ENCODE measurements at regions not wholly inside any gene's neighbourhood (a gene's known extent, or its start where the extent isn't known, plus 50 kb on each side); places are given as distances from the start of the nearest gene placed in this dataset.

- intact Hi-C loops (cut with micrococcal nuclease): no loop called here
- Histone ChIP-seq H3K4me1 (ENCODE audit: control insufficient read depth, insufficient read depth, low read length) (no peaks in the 10 kb centered on the region), H3K36me3 (ENCODE audit: control insufficient read depth, insufficient read depth, low read length) (no peaks in the 10 kb centered on the region), H3K9me3 (ENCODE audit: control insufficient read depth, insufficient read depth, low read length) (no peaks in the 10 kb centered on the region), H3K27me3 (ENCODE audit: control insufficient read depth, insufficient read depth, low read length) (no peaks in the 10 kb centered on the region), H3K4me3 (ENCODE audit: low read length) (no peak overlapping the region), H3K27ac (ENCODE audit: low read length) (no peak overlapping the region)
- Mint-ChIP-seq H3K36me3 (no peaks in the 10 kb centered on the region), H3K27me3 (ENCODE audit: low read depth in 2 of 2) (peaks cover 14 to 24% of the 10 kb centered on the region in 2 donors), H3K4me1 (no peaks in the 10 kb centered on the region), H3K27ac (no peak overlapping the region), H3K9me3 (no peaks in the 10 kb centered on the region), H3K4me3 (no peak overlapping the region)
- no peak for TF ChIP-seq CTCF (IDR thresholded peaks at IDR 0.05)
- ATAC-seq (no peak), DNase-seq (no peak)
- 95% methylated on average over 7 of the region's 8 CpGs for WGBS (ENCODE audit: insufficient coverage)
Observed at GRCh38 chr18:24561369-24561965, 101.0 kb downstream of the HRH4 start.

- Histone ChIP-seq H3K27ac (ENCODE audit: low read length) (no peak overlapping the region), H3K36me3 (ENCODE audit: control insufficient read depth, insufficient read depth, low read length) (no peaks in the 10 kb centered on the region), H3K4me3 (ENCODE audit: low read length) (no peak overlapping the region), H3K27me3 (ENCODE audit: control insufficient read depth, insufficient read depth, low read length) (no peaks in the 10 kb centered on the region), H3K9me3 (ENCODE audit: control insufficient read depth, insufficient read depth, low read length) (no peaks in the 10 kb centered on the region), H3K4me1 (ENCODE audit: control insufficient read depth, insufficient read depth, low read length) (no peaks in the 10 kb centered on the region)
- no peak for TF ChIP-seq CTCF (IDR thresholded peaks at IDR 0.05)
- H3K9me3 Mint-ChIP-seq: no peaks in the 10 kb centered on the region
- intact Hi-C loops (cut with micrococcal nuclease): no loop called here
- ATAC-seq (no peak), DNase-seq (no peak)
- H3K4me1 Mint-ChIP-seq: no peaks in the 10 kb centered on the region
- WGBS (ENCODE audit: insufficient coverage): 88% methylated on average over 4 of the region's 4 CpGs
- no peaks in the 10 kb centered on the region for H3K36me3 Mint-ChIP-seq
- H3K27ac Mint-ChIP-seq: no peak overlapping the region
- H3K4me3 Mint-ChIP-seq: no peak overlapping the region
- H3K27me3 Mint-ChIP-seq (ENCODE audit: low read depth in 2 of 2): peaks cover under 1 to 3% of the 10 kb centered on the region in 2 donors
Observed at GRCh38 chr18:24567199-24567598, 106.8 kb downstream of the HRH4 start.

DNA sequence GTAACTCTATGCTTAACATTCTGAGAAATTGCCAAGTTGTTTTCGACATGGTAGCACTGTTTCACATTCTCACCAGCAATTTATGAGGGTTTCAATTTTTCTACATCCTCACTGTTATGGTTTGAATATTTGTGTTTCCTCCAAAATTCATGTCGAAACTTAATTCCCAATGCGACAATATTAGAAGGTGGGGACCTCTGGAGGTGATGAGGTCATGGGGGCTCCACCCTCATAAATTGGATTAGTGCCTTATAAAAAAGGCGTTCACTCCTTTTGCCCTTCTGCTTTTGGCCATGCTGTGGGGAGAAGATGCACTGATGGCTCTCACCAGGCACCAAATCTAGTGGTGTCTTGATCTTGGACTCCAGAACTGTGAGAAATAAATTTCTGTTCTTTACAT lies 110.3 kb downstream of the HRH4 start:
- H3K27ac ChIP-seq (ENCODE audit: low read length): no peak overlapping the region
- intact Hi-C loops (cut with micrococcal nuclease): no loop called here
- Mint-ChIP-seq H3K4me1 (no peaks in the 10 kb centered on the region), H3K36me3 (no peaks in the 10 kb centered on the region), H3K27me3 (ENCODE audit: low read depth in 2 of 2) (no peaks in the 10 kb centered on the region), H3K9me3 (peaks cover 0 to 4% of the 10 kb centered on the region in 2 donors), H3K27ac (no peak overlapping the region), H3K4me3 (no peak overlapping the region)
- H3K4me1 ChIP-seq (ENCODE audit: control insufficient read depth, insufficient read depth, low read length): no peaks in the 10 kb centered on the region
- H3K36me3 ChIP-seq (ENCODE audit: control insufficient read depth, insufficient read depth, low read length): no peaks in the 10 kb centered on the region
- TF ChIP-seq CTCF (IDR thresholded peaks at IDR 0.05): no peak
- WGBS (ENCODE audit: insufficient coverage): 81% methylated on average over 3 of the region's 4 CpGs
- no peaks in the 10 kb centered on the region for H3K27me3 ChIP-seq (ENCODE audit: control insufficient read depth, insufficient read depth, low read length)
- no peak for ATAC-seq
- no peak overlapping the region for H3K4me3 ChIP-seq (ENCODE audit: low read length)
- DNase-seq: no peak
- peaks cover 6% of the 10 kb centered on the region for H3K9me3 ChIP-seq (ENCODE audit: control insufficient read depth, insufficient read depth, low read length)

DNA sequence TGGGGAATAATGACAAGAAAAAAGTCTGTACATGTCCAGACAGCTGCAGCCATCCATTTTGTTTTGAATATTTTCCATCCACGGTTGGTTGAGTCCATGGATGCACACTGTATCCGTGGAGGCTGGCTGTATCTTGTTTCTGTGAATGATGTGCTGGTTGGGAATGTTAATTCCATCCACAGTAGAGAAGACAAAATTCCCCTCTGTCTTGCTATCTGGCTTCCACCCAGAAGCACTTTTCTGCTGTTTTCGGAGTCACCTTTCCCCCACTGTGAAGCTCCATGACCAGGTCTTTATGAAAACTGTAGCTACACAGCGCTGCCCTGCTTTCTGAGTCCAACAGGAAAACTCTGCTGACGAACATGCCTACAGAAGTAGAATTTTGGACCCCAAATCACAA lies 122.3 kb downstream of the HRH4 start:
- Mint-ChIP-seq H3K4me1 (no peaks in the 10 kb centered on the region), H3K27ac (no peak overlapping the region), H3K27me3 (ENCODE audit: low read depth in 2 of 2) (peaks cover 23 to 24% of the 10 kb centered on the region in 2 donors), H3K4me3 (no peak overlapping the region), H3K9me3 (peaks cover 0 to 2% of the 10 kb centered on the region in 2 donors), H3K36me3 (no peaks in the 10 kb centered on the region)
- H3K9me3 ChIP-seq (ENCODE audit: control insufficient read depth, insufficient read depth, low read length): no peaks in the 10 kb centered on the region
- no peak for TF ChIP-seq CTCF (IDR thresholded peaks at IDR 0.05)
- no peak for DNase-seq
- intact Hi-C loops (cut with micrococcal nuclease): no loop called here
- no peaks in the 10 kb centered on the region for H3K4me1 ChIP-seq (ENCODE audit: control insufficient read depth, insufficient read depth, low read length)
- ATAC-seq: no peak
- 85% methylated on average over 4 of the region's 5 CpGs for WGBS (ENCODE audit: insufficient coverage)
- H3K36me3 ChIP-seq (ENCODE audit: control insufficient read depth, insufficient read depth, low read length): no peaks in the 10 kb centered on the region
- H3K27me3 ChIP-seq (ENCODE audit: control insufficient read depth, insufficient read depth, low read length): no peaks in the 10 kb centered on the region
- H3K27ac ChIP-seq (ENCODE audit: low read length): no peak overlapping the region
- no peak overlapping the region for H3K4me3 ChIP-seq (ENCODE audit: low read length)
